DND-41 (cell line): ENCODE measurements at regions not wholly inside any gene's neighbourhood (a gene's known extent, or its start where the extent isn't known, plus 50 kb on each side); places are given as distances from the start of the nearest gene placed in this dataset.

Source experiments
- ATAC-seq: fragments of 200-7000 bp; cut with Tn5 transposase; 3 replicates; pipeline ENCODE4 v1.9.1; 2021; ENCODE audit warnings: low read depth; ENCODE audit not compliant: insufficient read depth
- DNase-seq: peaks from one replicate; pipeline ENCODE4 v3.0.0-alpha.2; 2020
- H2AFZ ChIP-seq: 2 replicates; pipeline ENCODE4 v1.6.0; 2012; ENCODE audit warnings: low read depth, low read length
- H3K27ac ChIP-seq: 2 replicates; pipeline ENCODE4 v1.5.1; 2012; ENCODE audit warnings: low read length, inconsistent platforms
- H3K27me3 ChIP-seq: fragments of 200-600 bp; sonication (generic); 2 replicates; pipeline ENCODE4 v1.6.0; 2012; ENCODE audit warnings: low read length, mild to moderate bottlenecking, inconsistent platforms; ENCODE audit not compliant: insufficient read depth, poor library complexity
- H3K36me3 ChIP-seq: 2 replicates; pipeline ENCODE4 v1.5.1; 2012; ENCODE audit warnings: low read length, inconsistent platforms; ENCODE audit not compliant: insufficient read depth
- H3K4me1 ChIP-seq: 2 replicates; pipeline ENCODE4 v1.5.1; 2012; ENCODE audit warnings: mild to moderate bottlenecking, low read length; ENCODE audit not compliant: insufficient read depth
- H3K4me2 ChIP-seq: 2 replicates; pipeline ENCODE4 v1.6.0; 2012; ENCODE audit warnings: mild to moderate bottlenecking, moderate library complexity, low read length, inconsistent platforms; ENCODE audit not compliant: insufficient read depth
- H3K4me3 ChIP-seq, 2 experiments: fragments of 200-600 bp in 1 of 2; shearing (Covaris generic) in 1 of 2; 2 replicates each; pipeline ENCODE4 v1.5.1; 2012 to 2016; ENCODE audit warnings: inconsistent platforms in 2 of 2, low read length in 2 of 2, mild to moderate bottlenecking in 2 of 2, low read depth in 1 of 2, moderate library complexity in 1 of 2
- H3K79me2 ChIP-seq: 2 replicates; pipeline ENCODE4 v1.6.0; 2012; ENCODE audit warnings: low read length, inconsistent platforms; ENCODE audit not compliant: insufficient read depth
- H3K9ac ChIP-seq: 2 replicates; pipeline ENCODE4 v1.6.0; 2012; ENCODE audit warnings: low read depth, mild to moderate bottlenecking, inconsistent platforms, low read length, moderate library complexity
- H3K9me3 ChIP-seq: 2 replicates; pipeline ENCODE4 v1.5.1; 2012; ENCODE audit warnings: low read length, moderate library complexity, mild to moderate bottlenecking, inconsistent platforms; ENCODE audit not compliant: insufficient read depth, severe bottlenecking
- H4K20me1 ChIP-seq: 2 replicates; pipeline ENCODE4 v1.6.0; 2012; ENCODE audit warnings: low read length; ENCODE audit not compliant: insufficient read depth
- EZH2 ChIP-seq: IDR thresholded peaks from 3 replicates; pipeline ENCODE4 v1.6.1; 2012; ENCODE audit warnings: borderline replicate concordance, low read depth, mild to moderate bottlenecking, moderate library complexity, low read length, inconsistent platforms; ENCODE audit not compliant: severe bottlenecking
- TF ChIP-seq, protein P1 (sequence below): IDR thresholded peaks from 2 replicates; pipeline ENCODE4 v1.5.1; 2012; ENCODE audit warnings: borderline replicate concordance, low read length, moderate library complexity, mild to moderate bottlenecking; ENCODE audit not compliant: poor library complexity, severe bottlenecking; ENCODE audit errors: extremely low read depth

DNA sequence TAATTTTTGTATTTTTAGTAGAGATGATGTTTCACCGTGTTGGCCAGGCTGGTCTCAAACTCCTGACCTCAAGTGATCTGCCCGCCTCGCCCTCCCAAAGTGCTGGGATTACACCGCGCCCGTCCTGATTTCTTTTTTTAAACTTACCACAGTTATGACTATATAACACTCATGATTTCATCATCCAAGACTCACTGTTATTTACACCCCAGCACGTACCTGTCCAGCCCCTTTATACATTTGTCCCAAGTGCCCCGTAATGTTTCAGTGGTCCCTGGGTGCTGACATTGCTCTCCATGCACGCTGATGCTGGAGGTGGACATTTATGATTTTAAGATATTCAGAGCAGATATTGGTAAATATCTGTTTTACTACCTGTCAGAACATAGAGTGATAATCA, 219.9 kb upstream of the GMDS start:
- H3K36me3 ChIP-seq: no peaks in the 10 kb centered on the region
- H3K27me3 ChIP-seq: peaks cover 19% of the 10 kb centered on the region
- no peak overlapping the region for H3K4me3 ChIP-seq
- H3K4me2 ChIP-seq: no peak overlapping the region
- TF ChIP-seq, protein P1, sequence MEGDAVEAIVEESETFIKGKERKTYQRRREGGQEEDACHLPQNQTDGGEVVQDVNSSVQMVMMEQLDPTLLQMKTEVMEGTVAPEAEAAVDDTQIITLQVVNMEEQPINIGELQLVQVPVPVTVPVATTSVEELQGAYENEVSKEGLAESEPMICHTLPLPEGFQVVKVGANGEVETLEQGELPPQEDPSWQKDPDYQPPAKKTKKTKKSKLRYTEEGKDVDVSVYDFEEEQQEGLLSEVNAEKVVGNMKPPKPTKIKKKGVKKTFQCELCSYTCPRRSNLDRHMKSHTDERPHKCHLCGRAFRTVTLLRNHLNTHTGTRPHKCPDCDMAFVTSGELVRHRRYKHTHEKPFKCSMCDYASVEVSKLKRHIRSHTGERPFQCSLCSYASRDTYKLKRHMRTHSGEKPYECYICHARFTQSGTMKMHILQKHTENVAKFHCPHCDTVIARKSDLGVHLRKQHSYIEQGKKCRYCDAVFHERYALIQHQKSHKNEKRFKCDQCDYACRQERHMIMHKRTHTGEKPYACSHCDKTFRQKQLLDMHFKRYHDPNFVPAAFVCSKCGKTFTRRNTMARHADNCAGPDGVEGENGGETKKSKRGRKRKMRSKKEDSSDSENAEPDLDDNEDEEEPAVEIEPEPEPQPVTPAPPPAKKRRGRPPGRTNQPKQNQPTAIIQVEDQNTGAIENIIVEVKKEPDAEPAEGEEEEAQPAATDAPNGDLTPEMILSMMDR: no peak
- TF ChIP-seq EZH2: no peak
- DNase-seq (no peak), ATAC-seq (no peak)
- no peak overlapping the region for H3K27ac ChIP-seq
- no peak overlapping the region for H3K9ac ChIP-seq
- H2AFZ ChIP-seq: no peak overlapping the region
- H3K4me1 ChIP-seq: no peaks in the 10 kb centered on the region
- H3K79me2 ChIP-seq: no peaks in the 10 kb centered on the region
- H3K9me3 ChIP-seq: no peaks in the 10 kb centered on the region
- H4K20me1 ChIP-seq: peaks cover 4% of the 10 kb centered on the region; the same call in 1 of the 2 replicates

GRCh38 chr6:2464641-2465040, 219.2 kb upstream of the GMDS start:
- Histone ChIP-seq H3K4me1 (no peaks in the 10 kb centered on the region), H3K9me3 (no peaks in the 10 kb centered on the region), H3K4me2 (no peak overlapping the region), H3K9ac (no peak overlapping the region), H3K27me3 (peaks cover 17% of the 10 kb centered on the region), H3K4me3 (no peak overlapping the region), H2AFZ (no peak overlapping the region), H3K27ac (no peak overlapping the region), H3K36me3 (no peaks in the 10 kb centered on the region), H4K20me1 (peaks cover 4% of the 10 kb centered on the region; the same call in 1 of the 2 replicates), H3K79me2 (no peaks in the 10 kb centered on the region)
- ATAC-seq (no peak), DNase-seq (no peak)
- no peak for TF ChIP-seq EZH2
- TF ChIP-seq, protein P1: no peak

DNA sequence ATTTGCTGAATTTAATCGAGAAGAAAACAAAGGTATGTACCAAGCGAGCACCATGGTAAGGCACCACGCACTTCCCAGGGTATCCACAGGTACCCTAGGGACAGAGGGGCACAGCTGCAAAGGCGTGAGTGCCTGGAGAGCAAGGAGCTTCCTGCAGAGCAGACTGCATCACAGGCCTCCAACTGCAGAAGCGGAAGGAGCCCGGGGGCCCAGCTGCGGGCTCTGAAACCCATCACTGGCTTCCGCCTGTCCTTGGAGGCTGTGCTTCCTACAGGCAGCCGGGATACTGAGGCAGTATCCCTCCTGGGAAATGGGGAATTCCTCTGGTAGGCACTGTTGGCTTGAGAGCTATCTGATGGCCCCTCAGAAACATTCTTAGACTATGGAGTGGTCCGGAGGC, 217.4 kb upstream of the GMDS start:
- Histone ChIP-seq H3K9me3 (no peaks in the 10 kb centered on the region), H3K27ac (no peak overlapping the region), H3K4me3 (no peak overlapping the region), H3K27me3 (peaks cover 5% of the 10 kb centered on the region), H3K79me2 (no peaks in the 10 kb centered on the region), H2AFZ (no peak overlapping the region), H3K9ac (no peak overlapping the region), H3K4me1 (no peaks in the 10 kb centered on the region), H4K20me1 (peaks cover 1% of the 10 kb centered on the region; the same call in 1 of the 2 replicates), H3K36me3 (no peaks in the 10 kb centered on the region), H3K4me2 (no peak overlapping the region)
- ATAC-seq (no peak), DNase-seq (no peak)
- TF ChIP-seq, protein P1: no peak
- no peak for TF ChIP-seq EZH2
